ENCODE measurements at regions not wholly inside any gene's neighbourhood (a gene's known extent, or its start where the extent isn't known, plus 50 kb on each side); places are given as distances from the start of the nearest gene placed in this dataset.

GRCh38 chr1:30307182-30307581 lies 416.2 kb downstream of the MATN1 start:
- Histone ChIP-seq H3K4me1 (ENCODE audit: control insufficient read depth in 1 of 2, insufficient read depth in 1 of 2, low read depth in 1 of 2, low read length in 1 of 2) (no peaks in the 10 kb centered on the region), H3K4me3 (ENCODE audit: low read depth in 1 of 2, low read length in 1 of 2) (no peak overlapping the region), H3K27me3 (peaks cover 4% of the 10 kb centered on the region), H3K27ac (no peak overlapping the region), H3K9me3 (no peaks in the 10 kb centered on the region), H3K36me3 (no peaks in the 10 kb centered on the region)
- TF ChIP-seq CTCF (IDR thresholded peaks at IDR 0.05) = no peak

- H3K9me3 ChIP-seq = no peaks in the 10 kb centered on the region
- TF ChIP-seq CTCF (IDR thresholded peaks at IDR 0.05) = no peak
- no peaks in the 10 kb centered on the region for H3K36me3 ChIP-seq
- no peak overlapping the region for H3K4me3 ChIP-seq (ENCODE audit: low read depth in 1 of 2, low read length in 1 of 2)
- H3K27ac ChIP-seq = no peak overlapping the region
- H3K4me1 ChIP-seq (ENCODE audit: control insufficient read depth in 1 of 2, insufficient read depth in 1 of 2, low read depth in 1 of 2, low read length in 1 of 2) = no peaks in the 10 kb centered on the region
- H3K27me3 ChIP-seq = peaks cover 4% of the 10 kb centered on the region
These were observed 417.9 kb downstream of the MATN1 start for GRCh38 chr1:30305519-30305918.

GRCh38 chr1:30305061-30305460 lies 418.3 kb downstream of the MATN1 start:
- Histone ChIP-seq H3K4me3 (ENCODE audit: low read depth in 1 of 2, low read length in 1 of 2) (no peak overlapping the region), H3K4me1 (ENCODE audit: control insufficient read depth in 1 of 2, insufficient read depth in 1 of 2, low read depth in 1 of 2, low read length in 1 of 2) (no peaks in the 10 kb centered on the region), H3K9me3 (no peaks in the 10 kb centered on the region), H3K27ac (no peak overlapping the region), H3K27me3 (peaks cover 4% of the 10 kb centered on the region), H3K36me3 (no peaks in the 10 kb centered on the region)
- no peak for TF ChIP-seq CTCF (IDR thresholded peaks at IDR 0.05)

DNA sequence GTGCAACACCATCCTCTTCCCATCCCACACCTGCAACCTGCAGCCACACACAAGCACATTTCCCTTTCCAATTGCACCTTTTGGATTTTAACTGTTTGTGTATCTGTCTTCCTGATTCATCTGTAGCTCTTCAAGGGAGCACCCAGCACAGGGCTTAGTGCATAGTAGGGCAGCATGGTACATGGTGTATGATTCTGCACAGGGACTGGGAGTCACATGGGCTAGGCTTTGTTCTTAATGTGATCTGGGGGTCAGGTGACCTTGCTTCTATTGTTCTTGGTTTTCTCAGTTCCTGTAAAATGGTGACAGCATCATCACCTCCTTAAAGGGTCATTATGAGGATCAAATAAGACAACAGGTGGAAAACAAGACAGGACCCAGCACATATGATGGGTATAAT lies 419.3 kb downstream of the MATN1 start:
- H3K9me3 ChIP-seq = no peaks in the 10 kb centered on the region
- H3K4me3 ChIP-seq (ENCODE audit: low read depth in 1 of 2, low read length in 1 of 2) = no peak overlapping the region
- H3K27me3 ChIP-seq = peaks cover 4% of the 10 kb centered on the region
- no peaks in the 10 kb centered on the region for H3K4me1 ChIP-seq (ENCODE audit: control insufficient read depth in 1 of 2, insufficient read depth in 1 of 2, low read depth in 1 of 2, low read length in 1 of 2)
- no peak overlapping the region for H3K27ac ChIP-seq
- H3K36me3 ChIP-seq = no peaks in the 10 kb centered on the region
- TF ChIP-seq CTCF (IDR thresholded peaks at IDR 0.05) = no peak

GRCh38 chr1:30303387-30303786 lies 420.0 kb downstream of the MATN1 start:
- Histone ChIP-seq H3K9me3 (no peaks in the 10 kb centered on the region), H3K4me1 (ENCODE audit: control insufficient read depth in 1 of 2, insufficient read depth in 1 of 2, low read depth in 1 of 2, low read length in 1 of 2) (no peaks in the 10 kb centered on the region), H3K27me3 (peaks cover 4% of the 10 kb centered on the region), H3K27ac (no peak overlapping the region), H3K36me3 (no peaks in the 10 kb centered on the region), H3K4me3 (ENCODE audit: low read depth in 1 of 2, low read length in 1 of 2) (no peak overlapping the region)
- TF ChIP-seq CTCF (IDR thresholded peaks at IDR 0.05) = no peak

- Histone ChIP-seq H3K27ac (no peak overlapping the region), H3K9me3 (no peaks in the 10 kb centered on the region), H3K4me1 (ENCODE audit: control insufficient read depth in 1 of 2, insufficient read depth in 1 of 2, low read depth in 1 of 2, low read length in 1 of 2) (no peaks in the 10 kb centered on the region), H3K27me3 (peaks cover 3% of the 10 kb centered on the region), H3K36me3 (no peaks in the 10 kb centered on the region), H3K4me3 (ENCODE audit: low read depth in 1 of 2, low read length in 1 of 2) (no peak overlapping the region)
- TF ChIP-seq CTCF (IDR thresholded peaks at IDR 0.05) = no peak
These were observed 420.5 kb downstream of the MATN1 start for GRCh38 chr1:30302858-30303257.
